Activated T-cell treated with anti-CD3 and anti-CD28 coated beads, Interleukin-2, amount 50 U/mL, for 4 hours (primary cell): ENCODE measurements at regions not wholly inside any gene's neighbourhood (a gene's known extent, or its start where the extent isn't known, plus 50 kb on each side); places are given as distances from the start of the nearest gene placed in this dataset.

Experiments used
- ATAC-seq, 2 donors: fragments of 200-7000 bp; cut with Tn5 transposase; one replicate each; pipeline ENCODE4 v1.10.0; 2021
- DNase-seq: peaks from one replicate; pipeline ENCODE4 v3.0.0-alpha.2; 2020
- H3K27me3 Mint-ChIP-seq: one replicate; pipeline ENCODE4 v1.8.0; 2021; ENCODE audit warnings: low read depth, mixed read lengths
- H3K36me3 Mint-ChIP-seq: one replicate; pipeline ENCODE4 v1.8.0; 2022; ENCODE audit warnings: mixed read lengths; ENCODE audit not compliant: insufficient read depth
- H3K4me1 Mint-ChIP-seq: one replicate; pipeline ENCODE4 v1.8.0; 2021; ENCODE audit warnings: low read depth, mixed read lengths
- H3K4me3 Mint-ChIP-seq: one replicate; pipeline ENCODE4 v1.8.0; 2021; ENCODE audit warnings: mild to moderate bottlenecking, moderate library complexity, mixed read lengths
- H3K9me3 Mint-ChIP-seq: one replicate; pipeline ENCODE4 v1.8.0; 2021; ENCODE audit warnings: mixed read lengths

GRCh38 chr13:105790923-105791322 is 744.5 kb downstream of the EFNB2 start:
- H3K4me3 Mint-ChIP-seq, result no peak overlapping the region
- H3K27me3 Mint-ChIP-seq, result no peaks in the 10 kb centered on the region
- peaks cover 8% of the 10 kb centered on the region for H3K9me3 Mint-ChIP-seq
- no peaks in the 10 kb centered on the region for H3K36me3 Mint-ChIP-seq
- ATAC-seq (no peak), DNase-seq (no peak)
- H3K4me1 Mint-ChIP-seq, result no peaks in the 10 kb centered on the region

- Mint-ChIP-seq H3K27me3 (no peaks in the 10 kb centered on the region), H3K4me1 (no peaks in the 10 kb centered on the region), H3K36me3 (no peaks in the 10 kb centered on the region), H3K4me3 (no peak overlapping the region), H3K9me3 (peaks cover 4% of the 10 kb centered on the region)
- DNase-seq (no peak), ATAC-seq (no peak)
These were observed 746.9 kb downstream of the EFNB2 start for GRCh38 chr13:105788530-105788929.

GRCh38 chr13:105787632-105788031 is 747.8 kb downstream of the EFNB2 start:
- no peaks in the 10 kb centered on the region for H3K27me3 Mint-ChIP-seq
- no peaks in the 10 kb centered on the region for H3K36me3 Mint-ChIP-seq
- no peak overlapping the region for H3K4me3 Mint-ChIP-seq
- no peak for ATAC-seq
- H3K9me3 Mint-ChIP-seq, result peaks cover 2% of the 10 kb centered on the region
- no peak for DNase-seq
- H3K4me1 Mint-ChIP-seq, result no peaks in the 10 kb centered on the region

- Mint-ChIP-seq H3K4me3 (no peak overlapping the region), H3K9me3 (no peaks in the 10 kb centered on the region), H3K4me1 (no peaks in the 10 kb centered on the region), H3K36me3 (no peaks in the 10 kb centered on the region), H3K27me3 (no peaks in the 10 kb centered on the region)
- ATAC-seq (no peak), DNase-seq (no peak)
These were observed 750.0 kb downstream of the EFNB2 start for GRCh38 chr13:105785436-105785835.

GRCh38 chr13:105783261-105783660 is 752.2 kb downstream of the EFNB2 start:
- DNase-seq, result no peak
- Mint-ChIP-seq H3K36me3 (no peaks in the 10 kb centered on the region), H3K9me3 (no peaks in the 10 kb centered on the region), H3K4me1 (no peaks in the 10 kb centered on the region), H3K4me3 (no peak overlapping the region), H3K27me3 (no peaks in the 10 kb centered on the region)
- no peak for ATAC-seq

- H3K4me1 Mint-ChIP-seq, result no peaks in the 10 kb centered on the region
- no peaks in the 10 kb centered on the region for H3K27me3 Mint-ChIP-seq
- H3K4me3 Mint-ChIP-seq, result no peak overlapping the region
- ATAC-seq (no peak), DNase-seq (no peak)
- H3K9me3 Mint-ChIP-seq, result peaks cover 3% of the 10 kb centered on the region
- no peaks in the 10 kb centered on the region for H3K36me3 Mint-ChIP-seq
These were observed 757.3 kb downstream of the EFNB2 start for GRCh38 chr13:105778196-105778595.

GRCh38 chr13:105774739-105775460 is 760.6 kb downstream of the EFNB2 start:
- H3K27me3 Mint-ChIP-seq, result no peaks in the 10 kb centered on the region
- H3K4me3 Mint-ChIP-seq, result no peak overlapping the region
- no peaks in the 10 kb centered on the region for H3K36me3 Mint-ChIP-seq
- DNase-seq (no peak), ATAC-seq (no peak)
- H3K4me1 Mint-ChIP-seq, result no peaks in the 10 kb centered on the region
- peaks cover 3% of the 10 kb centered on the region for H3K9me3 Mint-ChIP-seq

- no peaks in the 10 kb centered on the region for H3K36me3 Mint-ChIP-seq
- DNase-seq (no peak), ATAC-seq (no peak)
- H3K9me3 Mint-ChIP-seq, result peaks cover 3% of the 10 kb centered on the region
- H3K4me1 Mint-ChIP-seq, result no peaks in the 10 kb centered on the region
- no peaks in the 10 kb centered on the region for H3K27me3 Mint-ChIP-seq
- no peak overlapping the region for H3K4me3 Mint-ChIP-seq
These were observed 761.5 kb downstream of the EFNB2 start for GRCh38 chr13:105773863-105774538.

- ATAC-seq, result no peak
- Mint-ChIP-seq H3K4me3 (no peak overlapping the region), H3K4me1 (no peaks in the 10 kb centered on the region), H3K9me3 (peaks cover 3% of the 10 kb centered on the region), H3K36me3 (no peaks in the 10 kb centered on the region), H3K27me3 (no peaks in the 10 kb centered on the region)
- DNase-seq, result no peak
These were observed 762.2 kb downstream of the EFNB2 start for GRCh38 chr13:105773241-105773640.

GRCh38 chr13:105764486-105764885 is 771.0 kb downstream of the EFNB2 start:
- Mint-ChIP-seq H3K36me3 (no peaks in the 10 kb centered on the region), H3K27me3 (no peaks in the 10 kb centered on the region), H3K4me3 (no peak overlapping the region), H3K9me3 (no peaks in the 10 kb centered on the region), H3K4me1 (no peaks in the 10 kb centered on the region)
- no peak for DNase-seq
- ATAC-seq, result no peak

- ATAC-seq (no peak), DNase-seq (no peak)
- Mint-ChIP-seq H3K4me1 (no peaks in the 10 kb centered on the region), H3K9me3 (peaks cover under 1% of the 10 kb centered on the region), H3K27me3 (no peaks in the 10 kb centered on the region), H3K36me3 (no peaks in the 10 kb centered on the region), H3K4me3 (no peak overlapping the region)
These were observed 771.6 kb downstream of the EFNB2 start for GRCh38 chr13:105763851-105764250.

- no peak for ATAC-seq
- Mint-ChIP-seq H3K9me3 (peaks cover 4% of the 10 kb centered on the region), H3K4me3 (no peak overlapping the region), H3K36me3 (no peaks in the 10 kb centered on the region), H3K4me1 (no peaks in the 10 kb centered on the region), H3K27me3 (no peaks in the 10 kb centered on the region)
- no peak for DNase-seq
These were observed 773.4 kb downstream of the EFNB2 start for GRCh38 chr13:105762096-105762495.

GRCh38 chr13:105758918-105759860 is 776.3 kb downstream of the EFNB2 start:
- H3K27me3 Mint-ChIP-seq, result no peaks in the 10 kb centered on the region
- peaks cover 4% of the 10 kb centered on the region for H3K9me3 Mint-ChIP-seq

GRCh38 chr13:105740739-105741138 is 794.7 kb downstream of the EFNB2 start:
- Mint-ChIP-seq H3K9me3 (no peaks in the 10 kb centered on the region), H3K4me1 (no peaks in the 10 kb centered on the region)
- DNase-seq, result no peak

More at GRCh38 chr13:105758918-105759860, 776.3 kb downstream of the EFNB2 start:
- no peaks in the 10 kb centered on the region for H3K36me3 Mint-ChIP-seq
- ATAC-seq (no peak), DNase-seq (no peak)
- no peak overlapping the region for H3K4me3 Mint-ChIP-seq
- no peaks in the 10 kb centered on the region for H3K4me1 Mint-ChIP-seq

More at GRCh38 chr13:105740739-105741138, 794.7 kb downstream of the EFNB2 start:
- Mint-ChIP-seq H3K4me3 (no peak overlapping the region), H3K27me3 (no peaks in the 10 kb centered on the region), H3K36me3 (no peaks in the 10 kb centered on the region)
- no peak for ATAC-seq
